ENCODE measurements at regions not wholly inside any gene's neighbourhood (a gene's known extent, or its start where the extent isn't known, plus 50 kb on each side); places are given as distances from the start of the nearest gene placed in this dataset.

DNA sequence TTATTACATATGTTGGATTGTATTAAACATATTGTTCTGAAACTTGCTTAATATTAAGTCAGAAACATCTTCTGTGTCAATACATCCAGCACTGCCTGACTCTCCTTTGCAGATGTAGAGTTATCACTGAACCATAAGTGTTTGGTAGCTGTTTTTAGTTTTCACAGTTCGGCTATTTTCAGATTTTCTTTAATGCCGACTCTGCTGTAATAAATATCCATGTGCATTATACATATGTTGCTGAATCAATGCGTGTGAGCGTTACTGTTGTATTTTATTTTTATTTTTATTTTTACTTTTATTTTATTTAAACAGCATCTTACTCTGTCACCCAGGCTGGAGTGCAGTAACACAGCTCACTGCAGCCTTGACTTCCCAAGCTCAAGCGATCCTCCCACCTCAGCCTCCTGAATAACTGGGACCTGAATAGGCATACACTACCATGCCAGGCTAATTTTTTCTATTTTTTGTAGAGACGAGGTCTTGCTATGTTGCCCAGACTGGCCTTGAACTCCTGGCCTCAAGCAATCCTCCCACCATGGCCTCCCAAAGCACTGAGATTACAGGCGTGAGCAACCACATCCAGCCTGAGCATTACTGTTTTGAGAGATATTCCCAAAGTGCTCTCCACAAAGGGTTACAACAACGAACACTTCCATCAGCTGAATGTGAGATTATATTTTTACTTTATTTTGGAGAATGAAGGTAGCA, 50.7 kb upstream of the NOCT start:
- Mint-ChIP-seq H3K27me3 (no peaks in the 10 kb centered on the region), H3K36me3 (no peaks in the 10 kb centered on the region), H3K9me3 (no peaks in the 10 kb centered on the region), H3K4me1 (no peaks in the 10 kb centered on the region), H3K4me3 (no peak overlapping the region), H3K27ac (no peak overlapping the region)
- Histone ChIP-seq H3K4me1 (ENCODE audit: control insufficient read depth in 1 of 2, extremely low read depth in 1 of 2, insufficient read depth in 2 of 2, low read length in 2 of 2) (no peaks in the 10 kb centered on the region), H3K27me3 (replicated peaks in 1 of 2; ENCODE audit: control insufficient read depth in 2 of 2, extremely low read depth in 1 of 2, insufficient read depth in 2 of 2, low read length in 1 of 2) (no peaks in the 10 kb centered on the region), H3K4me3 (ENCODE audit: control insufficient read depth in 1 of 2, extremely low read depth in 1 of 2, low read length in 1 of 2) (no peak overlapping the region), H3K27ac (ENCODE audit: low read length) (no peak overlapping the region), H3K36me3 (ENCODE audit: control insufficient read depth in 2 of 2, extremely low read depth in 1 of 2, insufficient read depth in 1 of 2, low read length in 1 of 2) (no peaks in the 10 kb centered on the region), H3K9me3 (no peaks in the 10 kb centered on the region)
- ATAC-seq (replicated peaks in 1 of 4) (no peak), DNase-seq (no peak)
- ChIA-PET POLR2A (no interaction called here), CTCF (no interaction called here)
- WGBS (ENCODE audit: insufficient coverage), result 90% methylated on average over 2 of the region's 8 CpGs

DNA sequence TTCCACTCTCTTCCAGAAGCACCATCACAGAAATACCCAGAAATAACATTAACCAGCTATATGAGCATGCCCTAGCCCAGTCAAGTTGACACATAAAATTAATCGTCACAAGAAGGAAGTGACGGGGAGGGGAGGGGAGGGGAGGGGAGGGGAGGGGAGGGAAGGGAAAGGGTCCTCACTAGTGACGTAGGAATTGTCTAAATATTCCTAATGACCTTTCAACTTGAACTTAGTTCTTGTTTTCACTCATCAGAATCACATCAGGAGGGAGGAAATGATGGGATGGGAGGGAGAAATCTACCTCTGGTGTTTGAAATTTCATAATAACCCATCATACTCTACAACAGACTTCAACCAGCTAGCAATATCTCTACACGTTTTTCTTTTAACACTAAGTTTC, 52.2 kb upstream of the NOCT start:
- no peaks in the 10 kb centered on the region for H3K9me3 Mint-ChIP-seq
- Histone ChIP-seq H3K4me1 (ENCODE audit: control insufficient read depth in 1 of 2, extremely low read depth in 1 of 2, insufficient read depth in 2 of 2, low read length in 2 of 2) (peaks cover 0 to 2% of the 10 kb centered on the region in 2 experiments), H3K36me3 (ENCODE audit: control insufficient read depth in 2 of 2, extremely low read depth in 1 of 2, insufficient read depth in 1 of 2, low read length in 1 of 2) (no peaks in the 10 kb centered on the region), H3K4me3 (ENCODE audit: control insufficient read depth in 1 of 2, extremely low read depth in 1 of 2, low read length in 1 of 2) (no peak overlapping the region), H3K27ac (ENCODE audit: low read length) (no peak overlapping the region), H3K27me3 (replicated peaks in 1 of 2; ENCODE audit: control insufficient read depth in 2 of 2, extremely low read depth in 1 of 2, insufficient read depth in 2 of 2, low read length in 1 of 2) (no peaks in the 10 kb centered on the region), H3K9me3 (no peaks in the 10 kb centered on the region)
- no peak overlapping the region for H3K27ac Mint-ChIP-seq
- ChIA-PET POLR2A (no interaction called here), CTCF (no interaction called here)
- WGBS (ENCODE audit: insufficient coverage), result no CpG with 5 or more reads among the region's 4 CpGs
- peaks cover 0 to 1% (median 1%) of the 10 kb centered on the region in 3 donors for H3K4me1 Mint-ChIP-seq
- DNase-seq (no peak), ATAC-seq (replicated peaks in 1 of 4) (no peak)
- peaks cover 0 to 1% of the 10 kb centered on the region in 2 donors for H3K27me3 Mint-ChIP-seq
- H3K36me3 Mint-ChIP-seq, result no peaks in the 10 kb centered on the region
- H3K4me3 Mint-ChIP-seq, result no peak overlapping the region

DNA sequence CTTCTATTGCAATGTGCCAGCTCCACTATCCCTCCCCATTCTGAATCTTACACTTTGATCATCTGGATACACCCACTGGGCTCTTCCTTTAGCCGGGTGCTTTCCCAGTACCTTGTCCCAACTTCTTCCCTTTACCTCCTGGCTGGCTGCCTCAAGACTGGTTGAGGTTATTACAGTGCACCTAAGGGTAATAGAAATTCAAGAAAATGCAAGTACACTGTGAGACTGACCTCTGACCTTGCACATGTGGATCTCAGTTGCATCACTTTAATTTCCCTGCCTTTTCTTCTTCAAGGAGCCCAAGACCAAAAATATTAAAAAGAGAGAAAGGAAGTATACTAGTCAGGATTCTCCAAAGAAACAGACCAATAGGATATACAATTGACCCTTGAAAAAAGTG, 53.9 kb upstream of the NOCT start:
- POLR2A ChIA-PET, result no interaction called here
- Mint-ChIP-seq H3K36me3 (no peaks in the 10 kb centered on the region), H3K27me3 (peaks cover 4 to 7% of the 10 kb centered on the region in 2 donors), H3K4me1 (peaks cover 0 to 4% (median 3%) of the 10 kb centered on the region in 3 donors), H3K9me3 (no peaks in the 10 kb centered on the region), H3K27ac (no peak overlapping the region), H3K4me3 (no peak overlapping the region)
- ATAC-seq (replicated peaks in 1 of 4) (no peak), DNase-seq (no peak)
- H3K9me3 ChIP-seq, result no peaks in the 10 kb centered on the region
- no peak overlapping the region for H3K4me3 ChIP-seq (ENCODE audit: control insufficient read depth in 1 of 2, extremely low read depth in 1 of 2, low read length in 1 of 2)
- no peak overlapping the region for H3K27ac ChIP-seq (ENCODE audit: low read length)
- WGBS (ENCODE audit: insufficient coverage), result no CpG with 5 or more reads among the region's 1 CpG
- CTCF ChIA-PET, result interaction anchor here in 1 of 2 donors (0.5 kb wide), 1 partner anchor 68 kb away, joined by 3 read pairs; no protein-coding TSS in a partner anchor
- H3K36me3 ChIP-seq (ENCODE audit: control insufficient read depth in 2 of 2, extremely low read depth in 1 of 2, insufficient read depth in 1 of 2, low read length in 1 of 2), result no peaks in the 10 kb centered on the region
- peaks cover 0 to 3% of the 10 kb centered on the region in 2 experiments for H3K4me1 ChIP-seq (ENCODE audit: control insufficient read depth in 1 of 2, extremely low read depth in 1 of 2, insufficient read depth in 2 of 2, low read length in 2 of 2)
- H3K27me3 ChIP-seq (replicated peaks in 1 of 2; ENCODE audit: control insufficient read depth in 2 of 2, extremely low read depth in 1 of 2, insufficient read depth in 2 of 2, low read length in 1 of 2), result no peaks in the 10 kb centered on the region

DNA sequence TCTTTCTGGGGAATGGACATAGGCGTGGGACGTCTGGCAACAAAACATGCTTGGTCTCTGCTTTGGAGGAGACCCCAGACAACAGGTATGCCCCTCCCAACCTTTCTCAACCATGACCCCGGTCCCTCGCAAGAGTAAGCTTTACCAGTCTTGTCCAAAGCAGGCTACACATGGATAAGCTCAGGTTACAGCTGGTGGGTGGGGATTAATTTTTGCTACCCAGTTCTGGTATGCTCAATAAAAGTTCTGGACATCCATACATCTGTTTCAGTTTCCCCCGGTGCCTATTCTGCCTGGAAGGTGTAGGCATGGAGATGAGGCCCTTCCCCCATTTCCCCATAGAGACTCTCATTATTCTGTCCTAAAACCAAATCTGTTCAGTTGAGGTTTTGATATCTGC, 54.5 kb upstream of the NOCT start:
- Histone ChIP-seq H3K4me1 (ENCODE audit: control insufficient read depth in 1 of 2, extremely low read depth in 1 of 2, insufficient read depth in 2 of 2, low read length in 2 of 2) (peaks cover 0 to 3% of the 10 kb centered on the region in 2 experiments), H3K27me3 (replicated peaks in 1 of 2; ENCODE audit: control insufficient read depth in 2 of 2, extremely low read depth in 1 of 2, insufficient read depth in 2 of 2, low read length in 1 of 2) (no peaks in the 10 kb centered on the region), H3K36me3 (ENCODE audit: control insufficient read depth in 2 of 2, extremely low read depth in 1 of 2, insufficient read depth in 1 of 2, low read length in 1 of 2) (no peaks in the 10 kb centered on the region), H3K27ac (ENCODE audit: low read length) (no peak overlapping the region), H3K4me3 (ENCODE audit: control insufficient read depth in 1 of 2, extremely low read depth in 1 of 2, low read length in 1 of 2) (no peak overlapping the region), H3K9me3 (no peaks in the 10 kb centered on the region)
- Mint-ChIP-seq H3K4me3 (no peak overlapping the region), H3K27ac (no peak overlapping the region), H3K36me3 (no peaks in the 10 kb centered on the region), H3K9me3 (no peaks in the 10 kb centered on the region), H3K27me3 (peaks cover 4 to 7% of the 10 kb centered on the region in 2 donors), H3K4me1 (peaks cover 0 to 4% (median 3%) of the 10 kb centered on the region in 3 donors)
- no CpG with 5 or more reads among the region's 5 CpGs for WGBS (ENCODE audit: insufficient coverage)
- POLR2A ChIA-PET, result no interaction called here
- DNase-seq, result no peak
- no peak for ATAC-seq (replicated peaks in 1 of 4)
- CTCF ChIA-PET, result interaction anchor here in 1 of 2 donors (0.5 kb wide), 1 partner anchor 69 kb away, joined by 3 read pairs; no protein-coding TSS in a partner anchor

DNA sequence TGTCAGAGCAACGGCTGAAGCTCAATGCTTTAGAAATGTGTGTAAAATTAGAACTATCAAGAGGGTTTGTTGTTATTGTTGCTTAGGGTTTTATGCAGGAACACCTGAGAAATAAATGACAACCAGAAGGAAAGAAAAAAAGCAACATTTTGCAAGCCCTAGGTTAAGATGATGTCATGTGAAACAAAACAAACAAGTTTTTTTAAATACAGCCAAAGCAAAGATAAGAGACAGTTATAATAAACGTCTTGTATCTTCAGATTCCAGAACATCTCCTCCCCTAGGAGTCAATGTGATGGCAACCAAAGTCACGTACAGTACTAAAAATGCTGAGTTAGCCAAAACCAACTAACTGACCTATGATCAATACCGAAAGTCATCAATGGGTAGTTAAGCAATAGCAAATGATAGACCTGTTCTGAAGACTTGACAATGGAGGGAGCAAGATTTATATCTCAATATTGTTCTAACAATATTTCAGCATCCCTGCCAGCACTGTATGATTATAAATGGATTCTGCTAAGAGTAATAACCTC, 55.3 kb upstream of the NOCT start:
- Histone ChIP-seq H3K36me3 (ENCODE audit: control insufficient read depth in 2 of 2, extremely low read depth in 1 of 2, insufficient read depth in 1 of 2, low read length in 1 of 2) (no peaks in the 10 kb centered on the region), H3K4me3 (ENCODE audit: control insufficient read depth in 1 of 2, extremely low read depth in 1 of 2, low read length in 1 of 2) (no peak overlapping the region), H3K9me3 (no peaks in the 10 kb centered on the region), H3K4me1 (ENCODE audit: control insufficient read depth in 1 of 2, extremely low read depth in 1 of 2, insufficient read depth in 2 of 2, low read length in 2 of 2) (peaks cover 0 to 3% of the 10 kb centered on the region in 2 experiments), H3K27me3 (replicated peaks in 1 of 2; ENCODE audit: control insufficient read depth in 2 of 2, extremely low read depth in 1 of 2, insufficient read depth in 2 of 2, low read length in 1 of 2) (no peaks in the 10 kb centered on the region), H3K27ac (ENCODE audit: low read length) (no peak overlapping the region)
- Mint-ChIP-seq H3K27ac (no peak overlapping the region), H3K4me1 (peaks cover 0 to 4% (median 3%) of the 10 kb centered on the region in 3 donors), H3K27me3 (peaks cover 4 to 7% of the 10 kb centered on the region in 2 donors), H3K4me3 (no peak overlapping the region), H3K36me3 (no peaks in the 10 kb centered on the region), H3K9me3 (no peaks in the 10 kb centered on the region)
- 54% methylated on average over 2 of the region's 4 CpGs for WGBS (ENCODE audit: insufficient coverage)
- no peak for DNase-seq
- ATAC-seq (replicated peaks in 1 of 4), result no peak
- POLR2A ChIA-PET, result no interaction called here
- CTCF ChIA-PET, result no interaction called here

DNA sequence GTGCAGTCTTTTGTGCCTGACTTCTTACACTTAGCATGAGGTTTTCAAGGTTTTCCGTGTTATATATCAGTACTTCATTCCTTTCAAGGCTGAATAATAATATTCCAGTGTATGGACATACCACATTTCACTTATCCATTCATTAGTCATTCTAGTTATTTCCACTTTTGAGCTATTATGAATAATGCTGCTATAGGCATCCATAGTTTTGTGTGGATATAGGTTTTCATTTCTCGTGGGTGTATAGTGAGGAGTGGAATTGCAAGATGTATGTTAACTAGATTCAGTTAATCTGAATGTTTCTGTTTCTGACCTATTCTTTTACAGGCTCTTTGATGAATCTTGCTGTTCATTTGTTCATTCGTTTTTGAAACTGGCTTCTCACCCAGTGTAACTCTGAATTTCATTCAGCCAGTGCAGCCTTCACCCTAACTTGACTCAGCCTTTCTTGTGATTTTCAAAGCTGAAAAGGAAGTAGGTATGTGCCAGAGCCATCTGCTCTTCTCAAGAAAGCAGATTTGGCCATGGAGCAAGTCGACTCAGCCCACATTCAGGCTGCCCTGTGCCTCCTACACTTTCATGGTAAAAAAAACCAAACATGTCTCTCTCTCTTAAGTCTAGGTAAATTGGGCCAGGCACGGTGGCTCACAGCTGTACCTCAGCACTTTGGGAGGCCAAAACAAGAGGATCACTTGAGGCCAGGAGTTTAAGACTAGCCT, 56.3 kb upstream of the NOCT start:
- DNase-seq, result no peak
- Mint-ChIP-seq H3K9me3 (no peaks in the 10 kb centered on the region), H3K4me3 (no peak overlapping the region), H3K27ac (no peak overlapping the region), H3K27me3 (peaks cover 7% of the 10 kb centered on the region in 2 donors), H3K4me1 (peaks cover 0 to 4% (median 3%) of the 10 kb centered on the region in 3 donors), H3K36me3 (no peaks in the 10 kb centered on the region)
- no peak overlapping the region for H3K4me3 ChIP-seq (ENCODE audit: control insufficient read depth in 1 of 2, extremely low read depth in 1 of 2, low read length in 1 of 2)
- ChIA-PET CTCF (no interaction called here), POLR2A (no interaction called here)
- no peaks in the 10 kb centered on the region for H3K9me3 ChIP-seq
- H3K4me1 ChIP-seq (ENCODE audit: control insufficient read depth in 1 of 2, extremely low read depth in 1 of 2, insufficient read depth in 2 of 2, low read length in 2 of 2), result peaks cover 0 to 3% of the 10 kb centered on the region in 2 experiments
- H3K27ac ChIP-seq (ENCODE audit: low read length), result no peak overlapping the region
- H3K36me3 ChIP-seq (ENCODE audit: control insufficient read depth in 2 of 2, extremely low read depth in 1 of 2, insufficient read depth in 1 of 2, low read length in 1 of 2), result no peaks in the 10 kb centered on the region
- H3K27me3 ChIP-seq (replicated peaks in 1 of 2; ENCODE audit: control insufficient read depth in 2 of 2, extremely low read depth in 1 of 2, insufficient read depth in 2 of 2, low read length in 1 of 2), result no peaks in the 10 kb centered on the region
- 56% methylated on average over 3 of the region's 5 CpGs for WGBS (ENCODE audit: insufficient coverage)
- ATAC-seq (replicated peaks in 1 of 4), result no peak

Data from T-cell (primary cell).